ENCODE measurements at regions not wholly inside any gene's neighbourhood (a gene's known extent, or its start where the extent isn't known, plus 50 kb on each side); places are given as distances from the start of the nearest gene placed in this dataset.

GRCh38 chr22:44582016-44582415, 84.0 kb upstream of the RTL6 start:
- no peak overlapping the region for H3K27ac ChIP-seq (ENCODE audit: low read depth, low read length)
- TF ChIP-seq TCF7L2 (IDR thresholded peaks at IDR 0.05; ENCODE audit: borderline replicate concordance, extremely low read depth, insufficient read depth, insufficient read length): no peak
- intact Hi-C loops (cut with micrococcal nuclease): no loop called here
- no peak overlapping the region for H3K4me2 ChIP-seq (ENCODE audit: low read length)
- H3K4me3 ChIP-seq (replicated peaks in 1 of 2; ENCODE audit: low read depth in 1 of 2, low read length in 2 of 2): no peak overlapping the region
- no TSS peak for BruUV-seq (replicated peaks)
- no peaks in the 10 kb centered on the region for H3K4me1 ChIP-seq (ENCODE audit: control insufficient read depth in 1 of 2, insufficient read depth in 2 of 2, low read length in 2 of 2)
- RAD21 ChIA-PET (ENCODE audit: low non-redundant PET in 1 of 2, low total read pairs in 2 of 2, uncharacterized antibody in 2 of 2, unreplicated experiment in 2 of 2): no interaction called here
- H3K9ac ChIP-seq (ENCODE audit: low read length): no peak overlapping the region
- no peaks in the 10 kb centered on the region for H3K9me2 ChIP-seq (ENCODE audit: insufficient read depth)
- DNase-seq (ENCODE audit: low read depth, low spot score) (no peak), ATAC-seq (no peak)
- no peaks in the 10 kb centered on the region for H3K79me2 ChIP-seq (ENCODE audit: insufficient read depth, low read length)
- no peaks in the 10 kb centered on the region for H3K27me3 ChIP-seq (ENCODE audit: insufficient read depth, low read length)
- H3K36me3 ChIP-seq (ENCODE audit: control insufficient read depth in 1 of 2, insufficient read depth in 2 of 2, low read length in 2 of 2): no peaks in the 10 kb centered on the region
- H2AFZ ChIP-seq (ENCODE audit: low read depth, low read length, poor library complexity, severe bottlenecking): no peak overlapping the region
- no peaks in the 10 kb centered on the region for H3K9me3 ChIP-seq (ENCODE audit: control insufficient read depth in 1 of 2, insufficient read depth in 1 of 2, low read depth in 1 of 2, low read length in 2 of 2)
- CTCF ChIA-PET: no interaction called here
- POLR2A ChIA-PET: no interaction called here
- no peaks in the 10 kb centered on the region for H4K20me1 ChIP-seq (ENCODE audit: insufficient read depth)

GRCh38 chr22:44581096-44581435, 83.0 kb upstream of the RTL6 start:
- CTCF ChIA-PET: no interaction called here
- BruUV-seq (replicated peaks): no TSS peak

More at GRCh38 chr22:44581096-44581435, 83.0 kb upstream of the RTL6 start:
- Histone ChIP-seq H3K4me2 (ENCODE audit: low read length) (no peak overlapping the region), H3K9me2 (ENCODE audit: insufficient read depth) (no peaks in the 10 kb centered on the region), H3K36me3 (ENCODE audit: control insufficient read depth in 1 of 2, insufficient read depth in 2 of 2, low read length in 2 of 2) (no peaks in the 10 kb centered on the region), H3K27ac (ENCODE audit: low read depth, low read length) (no peak overlapping the region), H3K9ac (ENCODE audit: low read length) (no peak overlapping the region), H2AFZ (ENCODE audit: low read depth, low read length, poor library complexity, severe bottlenecking) (no peak overlapping the region), H3K79me2 (ENCODE audit: insufficient read depth, low read length) (no peaks in the 10 kb centered on the region), H3K4me3 (replicated peaks in 1 of 2; ENCODE audit: low read depth in 1 of 2, low read length in 2 of 2) (no peak overlapping the region), H4K20me1 (ENCODE audit: insufficient read depth) (no peaks in the 10 kb centered on the region), H3K4me1 (ENCODE audit: control insufficient read depth in 1 of 2, insufficient read depth in 2 of 2, low read length in 2 of 2) (no peaks in the 10 kb centered on the region), H3K27me3 (ENCODE audit: insufficient read depth, low read length) (no peaks in the 10 kb centered on the region), H3K9me3 (ENCODE audit: control insufficient read depth in 1 of 2, insufficient read depth in 1 of 2, low read depth in 1 of 2, low read length in 2 of 2) (no peaks in the 10 kb centered on the region)
- RAD21 ChIA-PET (ENCODE audit: low non-redundant PET in 1 of 2, low total read pairs in 2 of 2, uncharacterized antibody in 2 of 2, unreplicated experiment in 2 of 2): no interaction called here
- no peak for ATAC-seq
- POLR2A ChIA-PET: no interaction called here
- intact Hi-C loops (cut with micrococcal nuclease): no loop called here
- no peak for TF ChIP-seq SIN3A (IDR thresholded peaks at IDR 0.05; ENCODE audit: low read depth)
- no peak for TF ChIP-seq EZH2phosphoT487 (IDR thresholded peaks at IDR 0.05; ENCODE audit: borderline replicate concordance)
- TF ChIP-seq, protein P1, sequence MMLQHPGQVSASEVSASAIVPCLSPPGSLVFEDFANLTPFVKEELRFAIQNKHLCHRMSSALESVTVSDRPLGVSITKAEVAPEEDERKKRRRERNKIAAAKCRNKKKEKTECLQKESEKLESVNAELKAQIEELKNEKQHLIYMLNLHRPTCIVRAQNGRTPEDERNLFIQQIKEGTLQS (IDR thresholded peaks at IDR 0.05): no peak
- TF ChIP-seq, protein P2, sequence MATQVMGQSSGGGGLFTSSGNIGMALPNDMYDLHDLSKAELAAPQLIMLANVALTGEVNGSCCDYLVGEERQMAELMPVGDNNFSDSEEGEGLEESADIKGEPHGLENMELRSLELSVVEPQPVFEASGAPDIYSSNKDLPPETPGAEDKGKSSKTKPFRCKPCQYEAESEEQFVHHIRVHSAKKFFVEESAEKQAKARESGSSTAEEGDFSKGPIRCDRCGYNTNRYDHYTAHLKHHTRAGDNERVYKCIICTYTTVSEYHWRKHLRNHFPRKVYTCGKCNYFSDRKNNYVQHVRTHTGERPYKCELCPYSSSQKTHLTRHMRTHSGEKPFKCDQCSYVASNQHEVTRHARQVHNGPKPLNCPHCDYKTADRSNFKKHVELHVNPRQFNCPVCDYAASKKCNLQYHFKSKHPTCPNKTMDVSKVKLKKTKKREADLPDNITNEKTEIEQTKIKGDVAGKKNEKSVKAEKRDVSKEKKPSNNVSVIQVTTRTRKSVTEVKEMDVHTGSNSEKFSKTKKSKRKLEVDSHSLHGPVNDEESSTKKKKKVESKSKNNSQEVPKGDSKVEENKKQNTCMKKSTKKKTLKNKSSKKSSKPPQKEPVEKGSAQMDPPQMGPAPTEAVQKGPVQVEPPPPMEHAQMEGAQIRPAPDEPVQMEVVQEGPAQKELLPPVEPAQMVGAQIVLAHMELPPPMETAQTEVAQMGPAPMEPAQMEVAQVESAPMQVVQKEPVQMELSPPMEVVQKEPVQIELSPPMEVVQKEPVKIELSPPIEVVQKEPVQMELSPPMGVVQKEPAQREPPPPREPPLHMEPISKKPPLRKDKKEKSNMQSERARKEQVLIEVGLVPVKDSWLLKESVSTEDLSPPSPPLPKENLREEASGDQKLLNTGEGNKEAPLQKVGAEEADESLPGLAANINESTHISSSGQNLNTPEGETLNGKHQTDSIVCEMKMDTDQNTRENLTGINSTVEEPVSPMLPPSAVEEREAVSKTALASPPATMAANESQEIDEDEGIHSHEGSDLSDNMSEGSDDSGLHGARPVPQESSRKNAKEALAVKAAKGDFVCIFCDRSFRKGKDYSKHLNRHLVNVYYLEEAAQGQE (IDR thresholded peaks at IDR 0.05; ENCODE audit: low read depth): no peak
- no peak for TF ChIP-seq TCF7L2 (IDR thresholded peaks at IDR 0.05; ENCODE audit: borderline replicate concordance, extremely low read depth, insufficient read depth, insufficient read length)
- no peak for DNase-seq (ENCODE audit: low read depth, low spot score)
